ENCODE measurements at regions not wholly inside any gene's neighbourhood (a gene's known extent, or its start where the extent isn't known, plus 50 kb on each side); places are given as distances from the start of the nearest gene placed in this dataset.

GRCh38 chr6:132115714-132116366 is 164.7 kb upstream of the CCN2 start:
- no peaks in the 10 kb centered on the region for H4K20me1 ChIP-seq (ENCODE audit: insufficient read depth)
- H3K9me2 ChIP-seq: no peaks in the 10 kb centered on the region
- H3K4me3 ChIP-seq (ENCODE audit: low read depth in 2 of 2, low read length in 1 of 2): peak overlapping the region; percentile 34 to 37; a peak in 3 of 4 replicates
- CTCF ChIA-PET: no interaction called here
- H3K4me2 ChIP-seq: peak overlapping the region; percentile 70
- POLR2A ChIA-PET: no interaction called here
- peak overlapping the region; percentile 69 for H3K9ac ChIP-seq
- H3K36me3 ChIP-seq (replicated peaks in 1 of 2; ENCODE audit: control insufficient read depth in 1 of 2, insufficient read depth in 2 of 2, low read length in 1 of 2): no peaks in the 10 kb centered on the region
- peak overlapping the region; percentile 88 for H2AFZ ChIP-seq (ENCODE audit: low read depth)
- no peaks in the 10 kb centered on the region for H3K27me3 ChIP-seq (ENCODE audit: insufficient read depth)
- H3K79me2 ChIP-seq (ENCODE audit: insufficient read depth): no peaks in the 10 kb centered on the region
- DNase-seq: no peak
- TF ChIP-seq PBX3 (IDR thresholded peaks at IDR 0.05) (peak; percentile 38; the same call in 1 of the 2 replicates), MAX (IDR thresholded peaks at IDR 0.05; ENCODE audit: low read depth) (no peak)
- peak overlapping the region in 1 of 2 experiments; percentile 93; a peak in 2 of 4 replicates for H3K27ac ChIP-seq (ENCODE audit: low read depth in 2 of 2, low read length in 1 of 2)
- 6% methylated on average over 7 of the region's 7 CpGs for WGBS (ENCODE audit: low lambda C conversion rate)
- H3K9me3 ChIP-seq: no peaks in the 10 kb centered on the region
- H3K4me1 ChIP-seq (ENCODE audit: control insufficient read depth in 1 of 2, insufficient read depth in 2 of 2, low read depth in 1 of 2, low read length in 1 of 2): peaks cover 0 to 10% of the 10 kb centered on the region in 2 experiments; a peak in 3 of 4 replicates
- H3F3A ChIP-seq (replicated peaks; ENCODE audit: insufficient read depth): no peaks in the 10 kb centered on the region

- H3K4me1 ChIP-seq (ENCODE audit: control insufficient read depth in 1 of 2, insufficient read depth in 2 of 2, low read depth in 1 of 2, low read length in 1 of 2): peaks cover 0 to 10% of the 10 kb centered on the region in 2 experiments; a peak in 3 of 4 replicates
- peak overlapping the region; percentile 70 for H3K4me2 ChIP-seq
- H3K27me3 ChIP-seq (ENCODE audit: insufficient read depth): no peaks in the 10 kb centered on the region
- no peaks in the 10 kb centered on the region for H3K36me3 ChIP-seq (replicated peaks in 1 of 2; ENCODE audit: control insufficient read depth in 1 of 2, insufficient read depth in 2 of 2, low read length in 1 of 2)
- DNase-seq: no peak
- no peaks in the 10 kb centered on the region for H4K20me1 ChIP-seq (ENCODE audit: insufficient read depth)
- no peaks in the 10 kb centered on the region for H3K79me2 ChIP-seq (ENCODE audit: insufficient read depth)
- no peaks in the 10 kb centered on the region for H3K9me2 ChIP-seq
- peak overlapping the region; percentile 69 for H3K9ac ChIP-seq
- no peaks in the 10 kb centered on the region for H3K9me3 ChIP-seq
- CTCF ChIA-PET: no interaction called here
- H2AFZ ChIP-seq (ENCODE audit: low read depth): peak overlapping the region; percentile 88
- POLR2A ChIA-PET: no interaction called here
- no peak overlapping the region; a peak in 1 of 4 replicates for H3K4me3 ChIP-seq (ENCODE audit: low read depth in 2 of 2, low read length in 1 of 2)
- WGBS (ENCODE audit: low lambda C conversion rate): 30% methylated on average over 8 of the region's 8 CpGs
- peak overlapping the region; percentile 8 to 93; a peak in 3 of 4 replicates for H3K27ac ChIP-seq (ENCODE audit: low read depth in 2 of 2, low read length in 1 of 2)
- H3F3A ChIP-seq (replicated peaks; ENCODE audit: insufficient read depth): no peaks in the 10 kb centered on the region
- peak; percentile 47 for TF ChIP-seq TCF12 (IDR thresholded peaks at IDR 0.05)
- TF ChIP-seq RAD21 (IDR thresholded peaks at IDR 0.05; ENCODE audit: low read length): no peak
- no peak for TF ChIP-seq RXRA (IDR thresholded peaks at IDR 0.05; ENCODE audit: borderline replicate concordance, low read depth)
- no peak for TF ChIP-seq SMC3 (IDR thresholded peaks at IDR 0.05; ENCODE audit: low read depth, low read length)
- no peak for TF ChIP-seq REST (IDR thresholded peaks at IDR 0.05; ENCODE audit: low read depth, low read length)
- TF ChIP-seq TEAD4 (IDR thresholded peaks at IDR 0.05; ENCODE audit: borderline replicate concordance, insufficient read depth): 0 out of 2 replicates have a peak, but pooled peaks have one; percentile 12
- no peak for TF ChIP-seq FOXM1 (IDR thresholded peaks at IDR 0.05; ENCODE audit: low read depth)
- TF ChIP-seq ZBTB33 (IDR thresholded peaks at IDR 0.05; ENCODE audit: borderline replicate concordance, low read depth): no peak
- TF ChIP-seq MEF2A (IDR thresholded peaks at IDR 0.05; ENCODE audit: borderline replicate concordance, low read depth): no peak
- no peak for TF ChIP-seq GABPA (IDR thresholded peaks at IDR 0.05; ENCODE audit: low read depth)
- TF ChIP-seq FOSL2 (IDR thresholded peaks at IDR 0.05; ENCODE audit: borderline replicate concordance, low read depth): peak; percentile 27; the same call in 1 of the 2 replicates
- TF ChIP-seq GATA2 (CRISPR knock-in tag; IDR thresholded peaks at IDR 0.05): no peak
- TF ChIP-seq CTCF (IDR thresholded peaks at IDR 0.05): no peak
- TF ChIP-seq NFIC (IDR thresholded peaks at IDR 0.05; ENCODE audit: borderline replicate concordance): no peak
- no peak for TF ChIP-seq YY1 (IDR thresholded peaks at IDR 0.05; ENCODE audit: low read depth)
- TF ChIP-seq TAF1 (IDR thresholded peaks at IDR 0.05; ENCODE audit: borderline replicate concordance, low read depth, low read length): no peak
These were observed 163.1 kb upstream of the CCN2 start for GRCh38 chr6:132114201-132114825.

Measured in SK-N-SH (cell line).